ENCODE measurements at regions not wholly inside any gene's neighbourhood (a gene's known extent, or its start where the extent isn't known, plus 50 kb on each side); places are given as distances from the start of the nearest gene placed in this dataset.

GRCh38 chr14:38589747-38590350, 334.0 kb upstream of the CLEC14A start:
- Histone ChIP-seq H3K36me3 (ENCODE audit: control insufficient read depth in 1 of 2, insufficient read depth in 2 of 2, low read length in 2 of 2) (no peaks in the 10 kb centered on the region), H3K27me3 (ENCODE audit: insufficient read depth, low read length) (no peaks in the 10 kb centered on the region), H3K9me3 (ENCODE audit: control insufficient read depth in 1 of 2, insufficient read depth in 1 of 2, low read depth in 1 of 2, low read length in 2 of 2) (no peaks in the 10 kb centered on the region), H2AFZ (ENCODE audit: low read depth, low read length, poor library complexity, severe bottlenecking) (no peak overlapping the region), H4K20me1 (ENCODE audit: insufficient read depth) (no peaks in the 10 kb centered on the region), H3K4me2 (ENCODE audit: low read length) (no peak overlapping the region), H3K79me2 (ENCODE audit: insufficient read depth, low read length) (no peaks in the 10 kb centered on the region), H3K27ac (ENCODE audit: low read depth, low read length) (no peak overlapping the region), H3K9ac (ENCODE audit: low read length) (no peak overlapping the region), H3K4me1 (ENCODE audit: control insufficient read depth in 1 of 2, insufficient read depth in 2 of 2, low read length in 2 of 2) (no peaks in the 10 kb centered on the region), H3K9me2 (ENCODE audit: insufficient read depth) (no peaks in the 10 kb centered on the region), H3K4me3 (replicated peaks in 1 of 2; ENCODE audit: low read depth in 1 of 2, low read length in 2 of 2) (no peak overlapping the region)
- RAD21 ChIA-PET (ENCODE audit: low non-redundant PET in 1 of 2, low total read pairs in 2 of 2, uncharacterized antibody in 2 of 2, unreplicated experiment in 2 of 2): no interaction called here
- CTCF ChIA-PET: no interaction called here
- POLR2A ChIA-PET: no interaction called here
- no TSS peak for BruUV-seq (replicated peaks)
- DNase-seq (ENCODE audit: low read depth, low spot score) (no peak), ATAC-seq (no peak)
- TF ChIP-seq CBX3 (IDR thresholded peaks at IDR 0.05; ENCODE audit: low read depth): no peak
- TF ChIP-seq CTCF (IDR thresholded peaks at IDR 0.05 in 2 of 3, conservative IDR thresholded peaks at IDR 0.05 in 1 of 3; ENCODE audit: borderline replicate concordance in 1 of 3, insufficient read depth in 1 of 3, low read depth in 2 of 3, low read length in 2 of 3): no peak
- no peak for TF ChIP-seq SRF (IDR thresholded peaks at IDR 0.05; ENCODE audit: low read depth)
- no peak for TF ChIP-seq YY1 (IDR thresholded peaks at IDR 0.05; ENCODE audit: extremely low read depth, insufficient replicate concordance, low read depth, low read length)
- no peak for TF ChIP-seq SP1 (IDR thresholded peaks at IDR 0.05; ENCODE audit: low read depth)
- no peak for TF ChIP-seq CEBPB (IDR thresholded peaks at IDR 0.05; ENCODE audit: low read depth)
- TF ChIP-seq ELF1 (IDR thresholded peaks at IDR 0.05; ENCODE audit: borderline replicate concordance, low read depth): no peak
- TF ChIP-seq JUND (IDR thresholded peaks at IDR 0.05): no peak
- intact Hi-C loops (cut with micrococcal nuclease): no loop called here

DNA sequence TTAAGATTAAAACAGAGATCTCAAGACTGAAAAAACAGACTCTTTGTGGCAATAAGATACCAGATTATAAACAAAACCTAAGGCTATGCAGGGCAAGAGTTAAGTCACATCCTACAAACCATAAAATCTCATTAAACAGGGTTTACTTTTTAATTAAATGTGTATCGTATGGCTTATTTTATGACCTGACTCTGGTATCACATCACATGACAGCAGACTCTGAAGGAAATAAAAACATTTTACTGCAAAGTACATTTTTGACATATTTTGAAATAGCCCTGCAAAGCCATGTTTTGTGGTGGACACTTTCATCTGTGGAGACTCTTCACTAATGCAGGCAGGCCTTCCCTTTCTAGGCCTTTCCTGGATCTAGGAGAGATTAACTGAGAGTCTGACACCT, 327.6 kb upstream of the CLEC14A start:
- Histone ChIP-seq H3K27ac (ENCODE audit: low read depth, low read length) (no peak overlapping the region), H3K9me2 (ENCODE audit: insufficient read depth) (no peaks in the 10 kb centered on the region), H3K4me1 (ENCODE audit: control insufficient read depth in 1 of 2, insufficient read depth in 2 of 2, low read length in 2 of 2) (no peaks in the 10 kb centered on the region), H3K9me3 (ENCODE audit: control insufficient read depth in 1 of 2, insufficient read depth in 1 of 2, low read depth in 1 of 2, low read length in 2 of 2) (no peaks in the 10 kb centered on the region), H2AFZ (ENCODE audit: low read depth, low read length, poor library complexity, severe bottlenecking) (no peak overlapping the region), H3K4me3 (replicated peaks in 1 of 2; ENCODE audit: low read depth in 1 of 2, low read length in 2 of 2) (no peak overlapping the region), H3K4me2 (ENCODE audit: low read length) (no peak overlapping the region), H3K36me3 (ENCODE audit: control insufficient read depth in 1 of 2, insufficient read depth in 2 of 2, low read length in 2 of 2) (no peaks in the 10 kb centered on the region), H4K20me1 (ENCODE audit: insufficient read depth) (no peaks in the 10 kb centered on the region), H3K9ac (ENCODE audit: low read length) (no peak overlapping the region), H3K79me2 (ENCODE audit: insufficient read depth, low read length) (no peaks in the 10 kb centered on the region), H3K27me3 (ENCODE audit: insufficient read depth, low read length) (no peaks in the 10 kb centered on the region)
- intact Hi-C loops (cut with micrococcal nuclease): no loop called here
- ATAC-seq (no peak), DNase-seq (ENCODE audit: low read depth, low spot score) (no peak)
- RAD21 ChIA-PET (ENCODE audit: low non-redundant PET in 1 of 2, low total read pairs in 2 of 2, uncharacterized antibody in 2 of 2, unreplicated experiment in 2 of 2): no interaction called here
- CTCF ChIA-PET: no interaction called here
- POLR2A ChIA-PET: no interaction called here
- no TSS peak for BruUV-seq (replicated peaks)
- no peak for TF ChIP-seq ATF3 (IDR thresholded peaks at IDR 0.05)
- TF ChIP-seq RAD21 (IDR thresholded peaks at IDR 0.05; ENCODE audit: low read depth): no peak
- TF ChIP-seq FOSL1 (IDR thresholded peaks at IDR 0.05; ENCODE audit: low read depth): no peak
- TF ChIP-seq, protein P1, sequence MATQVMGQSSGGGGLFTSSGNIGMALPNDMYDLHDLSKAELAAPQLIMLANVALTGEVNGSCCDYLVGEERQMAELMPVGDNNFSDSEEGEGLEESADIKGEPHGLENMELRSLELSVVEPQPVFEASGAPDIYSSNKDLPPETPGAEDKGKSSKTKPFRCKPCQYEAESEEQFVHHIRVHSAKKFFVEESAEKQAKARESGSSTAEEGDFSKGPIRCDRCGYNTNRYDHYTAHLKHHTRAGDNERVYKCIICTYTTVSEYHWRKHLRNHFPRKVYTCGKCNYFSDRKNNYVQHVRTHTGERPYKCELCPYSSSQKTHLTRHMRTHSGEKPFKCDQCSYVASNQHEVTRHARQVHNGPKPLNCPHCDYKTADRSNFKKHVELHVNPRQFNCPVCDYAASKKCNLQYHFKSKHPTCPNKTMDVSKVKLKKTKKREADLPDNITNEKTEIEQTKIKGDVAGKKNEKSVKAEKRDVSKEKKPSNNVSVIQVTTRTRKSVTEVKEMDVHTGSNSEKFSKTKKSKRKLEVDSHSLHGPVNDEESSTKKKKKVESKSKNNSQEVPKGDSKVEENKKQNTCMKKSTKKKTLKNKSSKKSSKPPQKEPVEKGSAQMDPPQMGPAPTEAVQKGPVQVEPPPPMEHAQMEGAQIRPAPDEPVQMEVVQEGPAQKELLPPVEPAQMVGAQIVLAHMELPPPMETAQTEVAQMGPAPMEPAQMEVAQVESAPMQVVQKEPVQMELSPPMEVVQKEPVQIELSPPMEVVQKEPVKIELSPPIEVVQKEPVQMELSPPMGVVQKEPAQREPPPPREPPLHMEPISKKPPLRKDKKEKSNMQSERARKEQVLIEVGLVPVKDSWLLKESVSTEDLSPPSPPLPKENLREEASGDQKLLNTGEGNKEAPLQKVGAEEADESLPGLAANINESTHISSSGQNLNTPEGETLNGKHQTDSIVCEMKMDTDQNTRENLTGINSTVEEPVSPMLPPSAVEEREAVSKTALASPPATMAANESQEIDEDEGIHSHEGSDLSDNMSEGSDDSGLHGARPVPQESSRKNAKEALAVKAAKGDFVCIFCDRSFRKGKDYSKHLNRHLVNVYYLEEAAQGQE (IDR thresholded peaks at IDR 0.05; ENCODE audit: low read depth): no peak
- TF ChIP-seq, protein P2, sequence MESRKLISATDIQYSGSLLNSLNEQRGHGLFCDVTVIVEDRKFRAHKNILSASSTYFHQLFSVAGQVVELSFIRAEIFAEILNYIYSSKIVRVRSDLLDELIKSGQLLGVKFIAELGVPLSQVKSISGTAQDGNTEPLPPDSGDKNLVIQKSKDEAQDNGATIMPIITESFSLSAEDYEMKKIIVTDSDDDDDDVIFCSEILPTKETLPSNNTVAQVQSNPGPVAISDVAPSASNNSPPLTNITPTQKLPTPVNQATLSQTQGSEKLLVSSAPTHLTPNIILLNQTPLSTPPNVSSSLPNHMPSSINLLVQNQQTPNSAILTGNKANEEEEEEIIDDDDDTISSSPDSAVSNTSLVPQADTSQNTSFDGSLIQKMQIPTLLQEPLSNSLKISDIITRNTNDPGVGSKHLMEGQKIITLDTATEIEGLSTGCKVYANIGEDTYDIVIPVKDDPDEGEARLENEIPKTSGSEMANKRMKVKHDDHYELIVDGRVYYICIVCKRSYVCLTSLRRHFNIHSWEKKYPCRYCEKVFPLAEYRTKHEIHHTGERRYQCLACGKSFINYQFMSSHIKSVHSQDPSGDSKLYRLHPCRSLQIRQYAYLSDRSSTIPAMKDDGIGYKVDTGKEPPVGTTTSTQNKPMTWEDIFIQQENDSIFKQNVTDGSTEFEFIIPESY (IDR thresholded peaks at IDR 0.05; ENCODE audit: extremely low read depth, insufficient replicate concordance, low read length): no peak
- TF ChIP-seq ELF1 (IDR thresholded peaks at IDR 0.05; ENCODE audit: borderline replicate concordance, low read depth): no peak
- TF ChIP-seq SIN3A (IDR thresholded peaks at IDR 0.05; ENCODE audit: low read depth): no peak

Measured in HCT116 (cell line).